ENCODE measurements at regions not wholly inside any gene's neighbourhood (a gene's known extent, or its start where the extent isn't known, plus 50 kb on each side); places are given as distances from the start of the nearest gene placed in this dataset.

DNA sequence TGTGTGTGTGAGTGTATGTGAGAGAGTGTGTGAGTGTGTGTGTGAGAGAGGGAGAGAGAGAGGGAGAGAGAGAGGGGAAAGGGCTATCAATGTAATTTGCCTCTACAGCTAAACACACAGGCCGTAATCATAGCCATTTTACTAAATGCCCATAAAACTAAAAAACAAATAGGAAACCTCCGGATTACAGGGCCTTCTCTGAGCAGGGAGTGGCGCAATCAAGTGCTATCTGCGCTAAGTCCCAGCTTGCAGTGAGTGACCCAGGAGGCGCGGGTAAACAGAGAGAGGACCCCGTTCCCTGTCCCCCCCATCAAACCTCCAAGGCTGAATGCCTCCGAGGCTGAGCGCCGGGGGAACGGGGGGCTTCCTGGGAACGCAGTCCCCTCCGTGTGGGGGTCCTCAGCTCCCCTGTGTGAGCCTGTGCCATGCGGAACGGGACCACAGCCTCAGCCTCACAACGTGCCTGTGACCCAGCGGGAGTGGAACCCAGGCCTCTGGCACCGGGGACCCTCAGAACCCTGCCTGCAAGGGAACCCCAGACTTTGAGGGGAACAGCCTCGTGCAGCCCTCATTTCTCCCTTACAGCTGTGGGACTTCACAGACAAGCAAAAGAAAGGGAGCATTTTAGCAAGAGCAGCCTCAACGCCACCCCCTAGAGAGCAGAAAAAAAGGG lies 54.7 kb upstream of the ID2 start:
- H4K20me1 ChIP-seq (ENCODE audit: insufficient read depth, low read depth, low read length): no peaks in the 10 kb centered on the region
- no peaks in the 10 kb centered on the region for H3K9me3 ChIP-seq (ENCODE audit: low read length)
- no peaks in the 10 kb centered on the region for H3K79me2 ChIP-seq (ENCODE audit: low read length)
- H3K9me2 ChIP-seq (replicated peaks; ENCODE audit: insufficient read depth, low read length): no peaks in the 10 kb centered on the region
- H3K4me3 ChIP-seq (ENCODE audit: low read length): no peak overlapping the region
- no peak overlapping the region for H3K4me2 ChIP-seq (ENCODE audit: low read depth, low read length, poor library complexity, severe bottlenecking)
- H3K27ac ChIP-seq (ENCODE audit: low read length): no peak overlapping the region
- H3K4me1 ChIP-seq (ENCODE audit: low read length): peaks cover 18% of the 10 kb centered on the region
- H3K27me3 ChIP-seq (ENCODE audit: low read length): no peaks in the 10 kb centered on the region
- H3K9ac ChIP-seq (ENCODE audit: low read length): no peak overlapping the region
- H2AFZ ChIP-seq (ENCODE audit: low read length): no peak overlapping the region
- no peaks in the 10 kb centered on the region for H3K36me3 ChIP-seq (ENCODE audit: insufficient read depth, low read length)
- no peak for DNase-seq

DNA sequence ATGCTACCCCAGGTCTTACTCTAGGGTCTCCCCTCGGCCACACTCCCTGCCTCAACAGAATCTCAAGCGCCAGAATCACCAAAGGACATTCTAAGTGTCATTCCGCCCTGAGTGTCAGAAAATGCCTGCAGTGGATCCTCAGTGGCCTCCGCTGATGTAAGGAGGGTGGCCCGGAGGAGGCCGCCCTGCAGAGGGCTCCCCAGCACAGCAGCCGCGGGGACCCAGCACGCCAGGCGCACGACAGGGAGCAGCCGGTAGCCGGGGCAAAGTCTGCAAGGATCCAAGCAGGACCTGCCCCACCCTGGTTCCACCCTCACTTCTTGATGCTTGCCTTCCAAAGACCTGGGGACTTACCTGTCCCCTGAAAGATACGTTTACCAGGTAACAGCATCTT lies 54.2 kb upstream of the ID2 start:
- Histone ChIP-seq H3K4me1 (ENCODE audit: low read length) (peaks cover 18% of the 10 kb centered on the region), H3K9ac (ENCODE audit: low read length) (no peak overlapping the region), H3K4me3 (ENCODE audit: low read length) (no peak overlapping the region), H4K20me1 (ENCODE audit: insufficient read depth, low read depth, low read length) (no peaks in the 10 kb centered on the region), H3K9me2 (replicated peaks; ENCODE audit: insufficient read depth, low read length) (no peaks in the 10 kb centered on the region), H3K4me2 (ENCODE audit: low read depth, low read length, poor library complexity, severe bottlenecking) (no peak overlapping the region), H3K27ac (ENCODE audit: low read length) (no peak overlapping the region), H3K36me3 (ENCODE audit: insufficient read depth, low read length) (no peaks in the 10 kb centered on the region), H3K9me3 (ENCODE audit: low read length) (no peaks in the 10 kb centered on the region), H2AFZ (ENCODE audit: low read length) (no peak overlapping the region), H3K27me3 (ENCODE audit: low read length) (no peaks in the 10 kb centered on the region), H3K79me2 (ENCODE audit: low read length) (no peaks in the 10 kb centered on the region)
- no peak for DNase-seq

DNA sequence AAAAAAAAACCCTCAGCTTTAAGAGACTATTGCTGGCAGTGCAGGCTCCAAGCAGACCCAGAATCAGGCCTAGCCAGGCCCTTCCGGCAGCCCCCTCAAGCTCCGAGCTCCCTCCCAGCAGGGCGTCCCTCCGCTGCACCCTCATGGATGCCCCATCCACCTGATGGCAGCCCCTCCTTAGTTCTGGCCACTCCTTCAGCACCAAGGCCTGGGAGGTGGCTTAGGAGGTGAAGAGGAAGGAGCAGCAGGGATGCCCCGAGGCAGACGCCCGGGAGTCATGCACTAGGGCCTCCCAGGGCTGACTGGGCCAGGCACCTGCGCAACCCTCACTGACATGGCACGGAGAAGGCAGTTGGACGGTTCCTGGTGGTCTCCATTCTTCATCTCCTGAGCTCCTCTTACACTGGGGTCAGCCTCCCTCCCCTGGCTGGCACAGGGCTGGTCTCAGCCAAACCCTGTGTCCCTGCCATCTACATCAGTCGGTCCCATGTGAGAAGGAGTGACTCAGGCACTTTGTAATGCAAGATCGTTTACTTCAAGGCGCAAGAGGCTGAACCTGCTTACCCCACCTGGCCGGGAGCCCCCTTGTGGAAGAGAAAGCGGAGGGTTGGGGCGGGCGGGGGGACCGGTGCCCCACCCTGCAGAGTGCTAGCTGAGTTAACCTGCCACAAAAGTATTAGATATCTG lies 53.5 kb upstream of the ID2 start:
- Histone ChIP-seq H3K79me2 (ENCODE audit: low read length) (no peaks in the 10 kb centered on the region), H3K27me3 (ENCODE audit: low read length) (no peaks in the 10 kb centered on the region), H3K27ac (ENCODE audit: low read length) (no peak overlapping the region), H3K36me3 (ENCODE audit: insufficient read depth, low read length) (no peaks in the 10 kb centered on the region), H3K9me3 (ENCODE audit: low read length) (no peaks in the 10 kb centered on the region), H3K4me3 (ENCODE audit: low read length) (no peak overlapping the region), H3K9ac (ENCODE audit: low read length) (no peak overlapping the region), H2AFZ (ENCODE audit: low read length) (no peak overlapping the region), H3K4me2 (ENCODE audit: low read depth, low read length, poor library complexity, severe bottlenecking) (no peak overlapping the region), H3K9me2 (replicated peaks; ENCODE audit: insufficient read depth, low read length) (no peaks in the 10 kb centered on the region), H4K20me1 (ENCODE audit: insufficient read depth, low read depth, low read length) (no peaks in the 10 kb centered on the region), H3K4me1 (ENCODE audit: low read length) (peaks cover 18% of the 10 kb centered on the region)
- no peak for DNase-seq

DNA sequence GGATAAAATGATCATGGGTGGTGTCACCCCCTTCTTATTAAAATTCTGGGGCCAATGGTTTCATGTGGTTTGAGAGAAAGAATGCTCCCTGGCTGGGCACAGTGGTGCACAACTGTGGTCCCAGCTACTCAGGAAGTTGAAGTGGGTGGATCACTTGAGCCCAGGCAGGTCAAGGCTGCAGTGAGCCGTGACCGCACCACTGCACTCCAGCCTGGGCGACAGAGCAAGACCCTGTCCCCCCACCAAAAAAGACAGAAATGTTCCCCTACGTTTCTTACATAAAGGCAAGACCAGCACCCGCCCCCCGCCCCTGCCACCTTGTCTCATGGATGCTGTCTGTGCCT lies 53.0 kb upstream of the ID2 start:
- Histone ChIP-seq H3K9me3 (ENCODE audit: low read length) (no peaks in the 10 kb centered on the region), H3K27me3 (ENCODE audit: low read length) (no peaks in the 10 kb centered on the region), H3K4me2 (ENCODE audit: low read depth, low read length, poor library complexity, severe bottlenecking) (no peak overlapping the region), H3K4me3 (ENCODE audit: low read length) (no peak overlapping the region), H3K36me3 (ENCODE audit: insufficient read depth, low read length) (no peaks in the 10 kb centered on the region), H3K79me2 (ENCODE audit: low read length) (no peaks in the 10 kb centered on the region), H3K27ac (ENCODE audit: low read length) (no peak overlapping the region), H3K9ac (ENCODE audit: low read length) (no peak overlapping the region), H2AFZ (ENCODE audit: low read length) (no peak overlapping the region), H3K4me1 (ENCODE audit: low read length) (peaks cover 18% of the 10 kb centered on the region), H4K20me1 (ENCODE audit: insufficient read depth, low read depth, low read length) (no peaks in the 10 kb centered on the region), H3K9me2 (replicated peaks; ENCODE audit: insufficient read depth, low read length) (no peaks in the 10 kb centered on the region)
- DNase-seq: no peak

DNA sequence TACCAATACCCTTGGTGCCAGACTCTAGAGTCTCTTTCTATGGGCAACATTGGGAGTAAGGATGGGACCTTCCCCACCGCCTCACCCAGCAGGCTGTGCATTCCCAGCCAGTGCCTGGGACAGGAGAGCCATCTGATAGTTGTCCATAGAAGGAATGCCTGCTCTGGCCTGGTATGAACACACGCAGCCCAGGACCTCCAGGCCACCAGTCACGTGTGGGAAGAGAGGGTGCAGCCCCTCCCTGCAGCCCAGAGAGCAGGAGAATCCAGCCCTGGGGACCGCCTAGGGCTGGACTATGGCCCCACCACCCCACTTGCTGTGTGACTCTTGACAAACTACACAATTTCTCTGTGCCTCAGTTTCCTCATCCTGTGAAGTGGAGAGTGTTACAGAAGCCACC lies 52.5 kb upstream of the ID2 start:
- no peak overlapping the region for H3K9ac ChIP-seq (ENCODE audit: low read length)
- no peak overlapping the region for H3K4me2 ChIP-seq (ENCODE audit: low read depth, low read length, poor library complexity, severe bottlenecking)
- H2AFZ ChIP-seq (ENCODE audit: low read length): no peak overlapping the region

DNA sequence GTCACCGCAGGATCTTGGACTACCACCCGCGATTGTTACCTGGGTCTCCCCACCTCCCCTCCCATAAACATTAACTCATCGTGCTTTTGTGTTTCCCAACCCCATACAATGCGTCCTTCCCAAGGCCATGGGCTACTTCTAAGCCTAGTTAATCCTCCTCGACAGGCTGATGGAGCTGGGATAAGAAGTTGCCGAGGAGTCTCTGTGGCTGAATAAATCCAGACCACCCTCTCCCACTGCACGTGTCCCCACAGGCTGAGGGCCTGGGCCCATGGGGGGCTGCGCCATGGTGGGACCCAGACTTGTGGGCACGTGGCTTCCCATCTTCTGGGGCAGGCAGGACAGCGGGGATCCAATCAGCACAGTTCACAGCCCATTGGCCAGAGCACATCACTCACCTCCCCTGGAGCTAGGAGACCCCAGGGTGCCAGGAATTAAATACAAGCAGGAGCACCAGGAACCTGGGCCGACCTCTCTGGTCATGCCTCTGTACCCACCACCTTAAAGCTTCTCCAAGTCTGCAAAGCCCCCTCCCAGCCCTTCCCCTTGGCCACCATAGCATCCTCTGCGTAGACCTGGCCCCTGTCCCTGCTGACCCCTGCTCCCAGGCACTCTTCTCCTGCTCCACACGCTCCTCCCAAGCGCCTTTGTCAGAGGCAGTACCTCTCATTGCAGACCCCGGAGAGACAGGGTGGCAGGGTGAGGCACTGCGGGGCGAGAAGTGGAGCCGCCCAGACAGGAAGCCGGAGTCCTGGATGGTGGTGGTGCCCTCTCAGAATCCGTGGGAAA lies 51.0 kb upstream of the ID2 start:
- no peak for DNase-seq
- Histone ChIP-seq H4K20me1 (ENCODE audit: insufficient read depth, low read depth, low read length) (no peaks in the 10 kb centered on the region), H3K9ac (ENCODE audit: low read length) (no peak overlapping the region), H3K4me2 (ENCODE audit: low read depth, low read length, poor library complexity, severe bottlenecking) (no peak overlapping the region), H3K27me3 (ENCODE audit: low read length) (no peaks in the 10 kb centered on the region), H3K79me2 (ENCODE audit: low read length) (no peaks in the 10 kb centered on the region), H3K9me2 (replicated peaks; ENCODE audit: insufficient read depth, low read length) (no peaks in the 10 kb centered on the region), H3K9me3 (ENCODE audit: low read length) (no peaks in the 10 kb centered on the region), H3K4me1 (ENCODE audit: low read length) (peaks cover 18% of the 10 kb centered on the region), H3K27ac (ENCODE audit: low read length) (no peak overlapping the region), H3K36me3 (ENCODE audit: insufficient read depth, low read length) (no peaks in the 10 kb centered on the region), H2AFZ (ENCODE audit: low read length) (no peak overlapping the region), H3K4me3 (ENCODE audit: low read length) (no peak overlapping the region)

More for the DNA sequence above, 52.5 kb upstream of the ID2 start:
- H3K4me3 ChIP-seq (ENCODE audit: low read length): no peak overlapping the region
- H3K36me3 ChIP-seq (ENCODE audit: insufficient read depth, low read length): no peaks in the 10 kb centered on the region
- H3K4me1 ChIP-seq (ENCODE audit: low read length): peaks cover 18% of the 10 kb centered on the region
- DNase-seq: no peak
- H3K9me2 ChIP-seq (replicated peaks; ENCODE audit: insufficient read depth, low read length): no peaks in the 10 kb centered on the region
- H4K20me1 ChIP-seq (ENCODE audit: insufficient read depth, low read depth, low read length): no peaks in the 10 kb centered on the region
- H3K79me2 ChIP-seq (ENCODE audit: low read length): no peaks in the 10 kb centered on the region
- no peaks in the 10 kb centered on the region for H3K27me3 ChIP-seq (ENCODE audit: low read length)
- H3K27ac ChIP-seq (ENCODE audit: low read length): no peak overlapping the region
- no peaks in the 10 kb centered on the region for H3K9me3 ChIP-seq (ENCODE audit: low read length)

DNA sequence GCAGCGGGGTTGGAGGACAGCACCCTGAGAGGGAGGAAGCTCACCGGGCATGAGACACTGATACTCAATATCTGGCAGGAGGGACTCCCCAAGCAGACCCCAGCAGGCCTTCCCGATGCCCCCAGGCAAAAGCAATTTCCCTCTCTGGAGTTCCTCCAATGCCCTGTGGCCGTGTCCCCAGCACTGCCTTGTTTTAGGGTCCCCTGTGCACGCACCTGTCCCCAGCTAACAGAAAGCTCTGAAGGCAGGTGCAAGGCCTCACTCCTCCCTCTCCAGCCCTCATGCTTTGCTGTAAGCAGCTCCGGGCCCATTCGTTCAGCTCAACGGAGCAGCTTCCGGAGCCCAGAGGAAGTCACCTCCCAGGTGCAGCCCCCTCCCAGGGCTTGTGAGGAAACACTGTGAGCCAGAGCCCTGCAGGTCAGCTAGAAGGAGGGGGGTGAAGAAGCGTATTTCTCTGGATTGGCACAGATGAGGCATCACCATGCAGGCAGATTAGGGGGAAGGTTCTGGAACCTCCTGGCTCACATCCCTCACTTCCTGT lies 50.3 kb upstream of the ID2 start:
- peak overlapping the region; percentile 18; the same call in 1 of the 2 replicates for H3K9ac ChIP-seq (ENCODE audit: low read length)
- no peak overlapping the region for H3K27ac ChIP-seq (ENCODE audit: low read length)
- DNase-seq: peak; percentile 64
- no peaks in the 10 kb centered on the region for H3K27me3 ChIP-seq (ENCODE audit: low read length)
- H3K4me1 ChIP-seq (ENCODE audit: low read length): peaks cover 18% of the 10 kb centered on the region
- H3K9me3 ChIP-seq (ENCODE audit: low read length): no peaks in the 10 kb centered on the region
- no peaks in the 10 kb centered on the region for H3K36me3 ChIP-seq (ENCODE audit: insufficient read depth, low read length)
- no peak overlapping the region for H3K4me2 ChIP-seq (ENCODE audit: low read depth, low read length, poor library complexity, severe bottlenecking)
- H3K4me3 ChIP-seq (ENCODE audit: low read length): no peak overlapping the region
- no peaks in the 10 kb centered on the region for H3K79me2 ChIP-seq (ENCODE audit: low read length)
- H2AFZ ChIP-seq (ENCODE audit: low read length): peak overlapping the region; percentile 42; the same call in 1 of the 2 replicates
- H3K9me2 ChIP-seq (replicated peaks; ENCODE audit: insufficient read depth, low read length): no peaks in the 10 kb centered on the region
- H4K20me1 ChIP-seq (ENCODE audit: insufficient read depth, low read depth, low read length): no peaks in the 10 kb centered on the region

Measured in Karpas-422 (cell line).